ENCODE measurements at regions not wholly inside any gene's neighbourhood (a gene's known extent, or its start where the extent isn't known, plus 50 kb on each side); places are given as distances from the start of the nearest gene placed in this dataset.

- H3K4me1 Mint-ChIP-seq, result peaks cover 6% of the 10 kb centered on the region
- peak overlapping the region in 1 of 2 donors; percentile 10 for H3K27ac Mint-ChIP-seq
- DNase-seq (no peak), ATAC-seq (no peak)
- peaks cover 30% of the 10 kb centered on the region for H3K27me3 Mint-ChIP-seq
- no peak overlapping the region for H3K4me3 Mint-ChIP-seq
- H3K9me3 Mint-ChIP-seq, result peaks cover 16 to 17% of the 10 kb centered on the region in 2 donors
These were observed 54.0 kb upstream of the PRPS1L1 start for GRCh38 chr7:18081617-18082016.

GRCh38 chr7:18082169-18082568, 54.5 kb upstream of the PRPS1L1 start:
- DNase-seq (no peak), ATAC-seq (no peak)
- H3K4me3 Mint-ChIP-seq, result no peak overlapping the region
- no peak overlapping the region for H3K27ac Mint-ChIP-seq
- peaks cover 35% of the 10 kb centered on the region for H3K27me3 Mint-ChIP-seq
- H3K9me3 Mint-ChIP-seq, result peaks cover 16 to 17% of the 10 kb centered on the region in 2 donors
- H3K4me1 Mint-ChIP-seq, result peaks cover 6% of the 10 kb centered on the region

- DNase-seq (peak in 1 of 2 donors; percentile 3), ATAC-seq (peak; percentile 61)
- H3K4me1 Mint-ChIP-seq, result peaks cover 6% of the 10 kb centered on the region
- peaks cover 7 to 10% of the 10 kb centered on the region in 2 donors for H3K9me3 Mint-ChIP-seq
- peak overlapping the region; percentile 73 to 80 for H3K4me3 Mint-ChIP-seq
- H3K27me3 Mint-ChIP-seq, result peaks cover 53% of the 10 kb centered on the region
- H3K27ac Mint-ChIP-seq, result no peak overlapping the region
These were observed 58.7 kb upstream of the PRPS1L1 start for GRCh38 chr7:18086165-18087025.

DNA sequence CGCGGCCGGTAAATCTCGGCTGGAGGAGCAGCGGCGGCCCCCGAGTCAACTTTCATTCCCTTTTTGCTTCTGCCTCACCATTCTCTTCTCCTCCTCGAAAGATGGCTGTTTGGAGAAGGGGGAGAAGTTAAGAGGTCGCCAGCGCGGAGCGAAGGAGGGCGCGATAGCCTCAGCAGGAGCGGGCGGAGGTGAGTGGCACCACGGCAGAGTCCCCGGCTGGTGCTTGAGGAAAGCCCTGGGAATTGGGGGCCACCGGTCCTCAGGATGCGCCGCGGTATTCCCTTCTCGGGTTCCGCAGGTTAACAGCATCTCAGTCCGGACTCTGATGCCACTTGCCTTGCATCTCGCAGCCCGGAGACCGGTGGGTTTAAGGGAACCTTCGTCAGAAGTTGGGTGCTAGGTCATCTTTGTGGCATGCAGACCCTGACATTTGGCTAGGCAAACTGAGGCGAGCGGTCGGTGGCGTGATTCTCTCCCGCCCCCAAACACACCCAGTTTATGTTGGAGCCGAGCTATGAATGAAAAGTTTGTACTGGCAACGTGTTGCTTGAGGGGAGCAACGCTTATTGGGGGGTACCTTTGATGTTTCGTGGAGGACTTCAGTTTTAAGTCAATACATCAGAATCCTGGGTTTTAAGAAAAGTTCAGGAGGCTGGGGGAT, 59.5 kb upstream of the PRPS1L1 start:
- Mint-ChIP-seq H3K4me1 (peaks cover 6% of the 10 kb centered on the region), H3K27ac (no peak overlapping the region), H3K9me3 (peaks cover 0 to 2% of the 10 kb centered on the region in 2 donors), H3K4me3 (peak overlapping the region; percentile 73 to 80), H3K27me3 (peaks cover 48% of the 10 kb centered on the region)
- ATAC-seq (peak; percentile 31), DNase-seq (no peak)

DNA sequence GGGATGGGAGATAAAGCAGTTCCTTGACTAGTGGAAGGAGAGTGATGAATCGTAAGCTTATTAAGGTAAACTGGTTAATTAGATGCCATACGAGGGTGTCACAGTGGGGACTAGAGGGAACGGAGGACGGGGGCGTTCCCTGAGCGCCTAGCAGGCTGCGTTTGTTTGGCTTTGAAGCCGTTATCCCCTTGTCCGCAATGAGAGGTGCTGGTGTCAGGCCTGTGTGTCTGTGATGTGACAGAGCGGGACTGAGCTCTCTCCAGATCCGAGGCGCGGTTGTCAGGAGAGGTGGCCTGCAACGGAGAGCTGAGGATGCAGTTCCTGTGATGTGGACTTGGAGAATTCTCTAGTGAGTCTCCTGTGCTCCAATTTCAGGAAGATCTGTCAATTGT, 60.0 kb upstream of the PRPS1L1 start:
- ATAC-seq (no peak), DNase-seq (no peak)
- Mint-ChIP-seq H3K9me3 (no peaks in the 10 kb centered on the region), H3K4me1 (peaks cover 6% of the 10 kb centered on the region), H3K27me3 (peaks cover 48% of the 10 kb centered on the region), H3K4me3 (no peak overlapping the region), H3K27ac (no peak overlapping the region)

- H3K4me1 Mint-ChIP-seq, result no peaks in the 10 kb centered on the region
- ATAC-seq (no peak), DNase-seq (no peak)
- H3K9me3 Mint-ChIP-seq, result peaks cover 0 to 5% of the 10 kb centered on the region in 2 donors
- no peak overlapping the region for H3K4me3 Mint-ChIP-seq
- no peaks in the 10 kb centered on the region for H3K27me3 Mint-ChIP-seq
- H3K27ac Mint-ChIP-seq, result no peak overlapping the region
These were observed 68.4 kb upstream of the PRPS1L1 start for GRCh38 chr7:18096087-18096486.

DNA sequence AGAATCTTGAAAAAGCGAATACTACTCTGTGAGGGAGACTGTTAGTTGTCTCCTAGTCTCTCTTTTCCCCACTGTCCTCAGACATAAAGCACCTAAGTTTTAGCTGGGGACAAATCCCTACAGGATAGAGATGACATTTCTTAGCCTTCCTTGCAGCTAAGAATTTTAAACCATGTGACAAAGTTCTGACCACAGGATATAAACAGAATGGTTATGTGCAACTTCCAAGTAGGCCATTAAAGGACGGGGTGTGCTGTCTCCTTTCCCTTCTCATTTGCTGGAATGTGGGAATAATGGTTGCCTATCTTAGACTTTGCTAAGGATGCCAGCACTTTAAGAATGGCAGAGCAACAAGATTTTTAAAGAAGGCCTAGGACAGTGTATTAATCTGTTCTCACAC, 74.9 kb upstream of the PRPS1L1 start:
- Mint-ChIP-seq H3K27ac (no peak overlapping the region), H3K27me3 (peaks cover 12% of the 10 kb centered on the region), H3K4me3 (no peak overlapping the region), H3K9me3 (peaks cover 0 to 5% of the 10 kb centered on the region in 2 donors), H3K4me1 (no peaks in the 10 kb centered on the region)
- DNase-seq (no peak), ATAC-seq (no peak)

DNA sequence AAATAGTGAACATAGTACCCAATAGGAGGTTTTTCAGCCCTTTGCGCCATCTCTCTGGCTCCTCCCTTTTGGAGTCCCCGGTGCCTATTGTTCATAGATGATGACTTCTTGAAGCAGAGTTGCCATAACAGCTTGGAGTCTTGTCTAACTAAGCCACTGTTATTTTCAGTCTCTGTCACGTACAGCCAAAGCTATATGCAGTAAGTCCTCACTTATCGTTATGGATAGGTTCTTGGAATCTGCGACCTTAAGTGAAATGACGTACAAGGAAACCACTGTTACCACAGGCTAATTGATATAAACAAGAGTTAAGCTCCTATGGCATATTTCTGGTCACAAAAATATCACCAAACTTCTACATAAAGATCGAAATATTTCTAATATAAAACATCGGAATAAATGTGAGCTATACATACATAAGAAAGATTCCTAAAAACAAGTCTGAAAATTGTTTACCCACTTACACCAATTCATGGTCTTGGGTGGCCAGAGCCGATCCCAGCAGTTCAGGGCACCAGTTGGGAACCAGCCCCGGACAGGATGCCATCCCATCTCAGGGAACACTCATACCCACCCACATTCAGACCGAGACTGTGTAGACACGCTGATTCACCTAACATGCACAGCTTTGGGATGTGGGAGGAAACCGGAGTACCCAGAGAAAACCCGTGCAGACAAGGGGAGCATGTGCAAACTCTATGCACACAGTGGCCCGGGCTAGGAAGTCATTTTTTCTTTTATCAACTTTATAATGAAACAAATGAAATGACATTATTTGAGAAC, 76.0 kb upstream of the PRPS1L1 start:
- no peaks in the 10 kb centered on the region for H3K4me1 Mint-ChIP-seq
- no peak overlapping the region for H3K4me3 Mint-ChIP-seq
- peaks cover 12% of the 10 kb centered on the region for H3K27me3 Mint-ChIP-seq
- ATAC-seq, result no peak
- peaks cover 0 to 5% of the 10 kb centered on the region in 2 donors for H3K9me3 Mint-ChIP-seq
- H3K27ac Mint-ChIP-seq, result no peak overlapping the region
- no peak for DNase-seq

DNA sequence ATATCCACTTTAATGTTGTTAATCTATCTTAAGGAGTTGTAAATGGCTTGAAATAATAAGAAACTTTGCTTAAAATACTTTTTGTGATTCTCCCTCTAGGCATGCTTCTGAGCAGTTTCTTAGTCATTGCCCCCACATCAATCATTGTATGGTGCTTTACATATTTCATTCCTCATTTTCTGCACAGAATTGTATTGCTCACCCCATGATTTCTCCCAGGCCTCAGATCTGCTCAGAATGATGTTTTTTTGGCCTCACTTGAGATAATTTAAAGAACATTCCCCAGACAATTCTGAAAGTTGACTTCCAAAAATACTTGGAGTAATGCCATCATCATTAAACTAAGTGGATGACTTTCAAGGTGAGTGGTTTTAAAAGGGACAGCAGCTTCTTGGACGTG, 82.1 kb upstream of the PRPS1L1 start:
- no peak for DNase-seq
- H3K27ac Mint-ChIP-seq, result no peak overlapping the region
- no peak overlapping the region for H3K4me3 Mint-ChIP-seq

GRCh38 chr7:18116661-18117060, 89.0 kb upstream of the PRPS1L1 start:
- Mint-ChIP-seq H3K27ac (no peak overlapping the region), H3K4me3 (no peak overlapping the region), H3K9me3 (no peaks in the 10 kb centered on the region), H3K4me1 (no peaks in the 10 kb centered on the region), H3K27me3 (no peaks in the 10 kb centered on the region)
- DNase-seq, result no peak
- no peak for ATAC-seq

More for the DNA sequence above, 82.1 kb upstream of the PRPS1L1 start:
- ATAC-seq, result no peak
- Mint-ChIP-seq H3K9me3 (no peaks in the 10 kb centered on the region), H3K27me3 (peaks cover 19% of the 10 kb centered on the region), H3K4me1 (no peaks in the 10 kb centered on the region)

DNA sequence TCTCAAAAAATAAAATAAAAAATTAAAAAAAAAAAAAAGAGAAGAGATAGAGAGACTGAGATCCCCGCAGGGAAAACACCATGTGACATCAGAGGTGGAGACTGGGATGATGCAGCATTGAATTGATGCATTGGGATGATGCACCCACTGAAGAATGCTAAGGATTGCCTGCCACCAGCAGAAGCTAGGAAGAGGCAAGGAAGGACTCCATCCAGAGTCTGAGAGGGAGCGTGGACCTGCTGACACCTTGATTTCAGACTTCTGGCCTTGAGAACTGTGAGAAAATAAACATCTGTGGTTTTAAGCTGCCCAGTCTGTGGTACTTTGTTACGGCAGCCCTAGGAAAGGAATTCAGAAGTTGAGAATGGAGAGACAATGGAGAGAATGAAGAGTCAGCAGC, 89.8 kb upstream of the PRPS1L1 start:
- DNase-seq, result no peak
- H3K9me3 Mint-ChIP-seq, result no peaks in the 10 kb centered on the region
- H3K4me3 Mint-ChIP-seq, result no peak overlapping the region
- H3K4me1 Mint-ChIP-seq, result no peaks in the 10 kb centered on the region
- no peak for ATAC-seq
- H3K27me3 Mint-ChIP-seq, result no peaks in the 10 kb centered on the region
- H3K27ac Mint-ChIP-seq, result no peak overlapping the region

- ATAC-seq (no peak), DNase-seq (no peak)
- Mint-ChIP-seq H3K27me3 (no peaks in the 10 kb centered on the region), H3K27ac (no peak overlapping the region), H3K4me1 (no peaks in the 10 kb centered on the region), H3K9me3 (no peaks in the 10 kb centered on the region), H3K4me3 (no peak overlapping the region)
These were observed 92.3 kb upstream of the PRPS1L1 start for GRCh38 chr7:18119985-18120384.

DNA sequence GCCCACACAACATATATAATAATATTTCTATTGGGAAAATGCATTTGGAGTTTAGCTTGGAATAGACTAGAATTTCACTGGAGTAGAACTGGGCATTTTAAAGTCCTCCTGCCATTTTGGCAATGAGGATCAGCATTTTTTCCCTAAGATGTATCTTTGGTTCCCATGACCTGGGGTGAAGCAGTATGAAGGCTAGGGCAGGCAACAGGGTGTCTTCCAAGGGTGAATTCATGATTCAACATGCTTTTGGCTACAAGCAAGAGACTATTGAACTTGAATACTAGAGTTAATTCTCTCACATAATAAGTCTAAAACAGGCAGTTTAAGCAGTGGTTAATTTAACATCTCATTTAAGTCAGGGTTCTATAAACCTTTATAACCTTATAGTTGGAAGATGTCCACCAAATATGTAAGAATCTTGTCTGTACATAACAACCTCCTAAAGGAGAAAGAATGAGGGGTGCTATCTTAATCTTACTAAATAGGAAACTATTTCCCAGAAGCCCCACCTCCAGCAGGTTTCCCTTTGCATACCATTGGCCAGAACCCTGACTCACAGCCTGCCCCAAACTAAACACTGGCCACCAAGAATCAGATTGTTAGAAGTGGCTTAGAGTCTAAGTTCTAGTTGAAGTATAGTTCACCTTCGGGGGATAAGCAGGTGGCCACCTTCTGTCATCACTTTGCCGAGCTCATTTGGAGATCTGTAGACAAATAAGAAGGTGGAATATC, 96.0 kb upstream of the PRPS1L1 start:
- no peak overlapping the region for H3K27ac Mint-ChIP-seq
- no peak overlapping the region for H3K4me3 Mint-ChIP-seq
- H3K27me3 Mint-ChIP-seq, result no peaks in the 10 kb centered on the region
- no peaks in the 10 kb centered on the region for H3K4me1 Mint-ChIP-seq
- DNase-seq, result no peak
- no peak for ATAC-seq
- H3K9me3 Mint-ChIP-seq, result no peaks in the 10 kb centered on the region

DNA sequence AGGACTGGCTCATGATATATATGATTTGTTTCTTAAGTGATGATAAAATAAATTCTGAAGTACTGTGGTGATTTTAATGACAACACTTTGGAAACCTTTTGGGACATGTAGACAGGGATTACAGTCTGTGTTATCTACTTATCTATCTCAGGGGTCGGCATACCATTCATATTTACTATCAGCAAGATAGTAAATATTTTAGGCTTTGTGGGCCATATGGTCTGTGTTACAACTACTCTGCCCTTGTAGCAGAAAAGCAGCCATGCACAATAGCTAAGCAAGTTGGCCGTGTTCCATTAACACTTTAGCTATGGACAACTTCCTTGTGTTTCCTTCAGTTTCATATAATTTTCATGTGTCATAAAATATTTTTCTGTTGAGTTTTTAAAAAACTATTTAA, 97.8 kb upstream of the PRPS1L1 start:
- no peak overlapping the region for H3K27ac Mint-ChIP-seq
- no peaks in the 10 kb centered on the region for H3K4me1 Mint-ChIP-seq
- no peaks in the 10 kb centered on the region for H3K27me3 Mint-ChIP-seq
- no peak for DNase-seq
- no peak for ATAC-seq
- no peak overlapping the region for H3K4me3 Mint-ChIP-seq
- no peaks in the 10 kb centered on the region for H3K9me3 Mint-ChIP-seq

- H3K27me3 Mint-ChIP-seq, result no peaks in the 10 kb centered on the region
- H3K27ac Mint-ChIP-seq, result no peak overlapping the region
- DNase-seq (no peak), ATAC-seq (no peak)
- H3K9me3 Mint-ChIP-seq, result no peaks in the 10 kb centered on the region
- H3K4me1 Mint-ChIP-seq, result no peaks in the 10 kb centered on the region
- no peak overlapping the region for H3K4me3 Mint-ChIP-seq
These were observed 98.6 kb upstream of the PRPS1L1 start for GRCh38 chr7:18126281-18126680.
